ENCODE measurements at regions not wholly inside any gene's neighbourhood (a gene's known extent, or its start where the extent isn't known, plus 50 kb on each side); places are given as distances from the start of the nearest gene placed in this dataset.

GRCh38 chr4:74619931-74620702 is 174.2 kb downstream of the BTC start:
- Mint-ChIP-seq H3K27ac (no peak overlapping the region), H3K4me3 (no peak overlapping the region), H3K4me1 (no peaks in the 10 kb centered on the region), H3K9me3 (peaks cover 11% of the 10 kb centered on the region), H3K27me3 (ENCODE audit: low read depth, poor library complexity) (peaks cover 7% of the 10 kb centered on the region), H3K36me3 (ENCODE audit: low read depth) (no peaks in the 10 kb centered on the region)
- no peak for DNase-seq
- TF ChIP-seq, protein P1, sequence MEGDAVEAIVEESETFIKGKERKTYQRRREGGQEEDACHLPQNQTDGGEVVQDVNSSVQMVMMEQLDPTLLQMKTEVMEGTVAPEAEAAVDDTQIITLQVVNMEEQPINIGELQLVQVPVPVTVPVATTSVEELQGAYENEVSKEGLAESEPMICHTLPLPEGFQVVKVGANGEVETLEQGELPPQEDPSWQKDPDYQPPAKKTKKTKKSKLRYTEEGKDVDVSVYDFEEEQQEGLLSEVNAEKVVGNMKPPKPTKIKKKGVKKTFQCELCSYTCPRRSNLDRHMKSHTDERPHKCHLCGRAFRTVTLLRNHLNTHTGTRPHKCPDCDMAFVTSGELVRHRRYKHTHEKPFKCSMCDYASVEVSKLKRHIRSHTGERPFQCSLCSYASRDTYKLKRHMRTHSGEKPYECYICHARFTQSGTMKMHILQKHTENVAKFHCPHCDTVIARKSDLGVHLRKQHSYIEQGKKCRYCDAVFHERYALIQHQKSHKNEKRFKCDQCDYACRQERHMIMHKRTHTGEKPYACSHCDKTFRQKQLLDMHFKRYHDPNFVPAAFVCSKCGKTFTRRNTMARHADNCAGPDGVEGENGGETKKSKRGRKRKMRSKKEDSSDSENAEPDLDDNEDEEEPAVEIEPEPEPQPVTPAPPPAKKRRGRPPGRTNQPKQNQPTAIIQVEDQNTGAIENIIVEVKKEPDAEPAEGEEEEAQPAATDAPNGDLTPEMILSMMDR (IDR thresholded peaks at IDR 0.05), result no peak

GRCh38 chr4:74621616-74622015 is 172.7 kb downstream of the BTC start:
- no peaks in the 10 kb centered on the region for H3K4me1 Mint-ChIP-seq
- peaks cover 5% of the 10 kb centered on the region for H3K27me3 Mint-ChIP-seq (ENCODE audit: low read depth, poor library complexity)
- no peak overlapping the region for H3K27ac Mint-ChIP-seq
- H3K36me3 Mint-ChIP-seq (ENCODE audit: low read depth), result no peaks in the 10 kb centered on the region
- DNase-seq, result no peak
- H3K9me3 Mint-ChIP-seq, result peaks cover 5% of the 10 kb centered on the region
- TF ChIP-seq, protein P1 (IDR thresholded peaks at IDR 0.05), result no peak
- no peak overlapping the region for H3K4me3 Mint-ChIP-seq

GRCh38 chr4:74623041-74623440 is 171.3 kb downstream of the BTC start:
- peak; percentile 2 for DNase-seq
- no peaks in the 10 kb centered on the region for H3K36me3 Mint-ChIP-seq (ENCODE audit: low read depth)
- H3K4me3 Mint-ChIP-seq, result no peak overlapping the region
- H3K27me3 Mint-ChIP-seq (ENCODE audit: low read depth, poor library complexity), result peaks cover 4% of the 10 kb centered on the region
- no peaks in the 10 kb centered on the region for H3K4me1 Mint-ChIP-seq
- TF ChIP-seq, protein P1 (IDR thresholded peaks at IDR 0.05), result peak; percentile 35
- H3K9me3 Mint-ChIP-seq, result no peaks in the 10 kb centered on the region
- no peak overlapping the region for H3K27ac Mint-ChIP-seq

GRCh38 chr4:74624351-74625151 is 169.8 kb downstream of the BTC start:
- Mint-ChIP-seq H3K9me3 (no peaks in the 10 kb centered on the region), H3K27ac (no peak overlapping the region), H3K4me3 (no peak overlapping the region), H3K36me3 (ENCODE audit: low read depth) (no peaks in the 10 kb centered on the region), H3K27me3 (ENCODE audit: low read depth, poor library complexity) (peaks cover 4% of the 10 kb centered on the region), H3K4me1 (no peaks in the 10 kb centered on the region)
- TF ChIP-seq, protein P1 (IDR thresholded peaks at IDR 0.05), result no peak
- DNase-seq, result no peak

DNA sequence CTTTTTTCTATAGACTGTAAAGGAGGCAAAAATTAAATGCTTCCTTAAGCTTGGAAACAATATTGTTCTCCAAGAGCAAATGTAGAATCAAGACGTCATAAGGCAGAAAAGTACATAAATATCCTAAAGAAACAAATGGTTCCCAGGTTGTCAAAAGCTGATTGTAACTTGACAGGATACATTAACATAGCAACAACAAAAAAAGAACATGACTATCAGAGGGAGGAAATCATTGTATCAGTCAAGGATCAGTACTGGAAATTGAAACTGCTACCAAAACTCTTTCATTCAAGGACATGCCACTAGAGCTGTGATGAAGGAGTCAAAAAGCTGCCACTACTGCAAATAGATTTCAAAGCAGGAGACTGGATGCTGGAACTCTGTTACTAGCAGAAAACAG is 168.3 kb downstream of the BTC start:
- DNase-seq, result no peak
- TF ChIP-seq, protein P1 (IDR thresholded peaks at IDR 0.05), result no peak
- H3K4me1 Mint-ChIP-seq, result no peaks in the 10 kb centered on the region
- no peak overlapping the region for H3K27ac Mint-ChIP-seq
- no peaks in the 10 kb centered on the region for H3K27me3 Mint-ChIP-seq (ENCODE audit: low read depth, poor library complexity)
- no peaks in the 10 kb centered on the region for H3K9me3 Mint-ChIP-seq
- H3K4me3 Mint-ChIP-seq, result no peak overlapping the region
- no peaks in the 10 kb centered on the region for H3K36me3 Mint-ChIP-seq (ENCODE audit: low read depth)
